Activated T-helper 17 cell treated with anti-CD3 and anti-CD28 coated beads, Interleukin-2, amount 50 U/mL, for 72 hours (primary cell): ENCODE measurements at regions not wholly inside any gene's neighbourhood (a gene's known extent, or its start where the extent isn't known, plus 50 kb on each side); places are given as distances from the start of the nearest gene placed in this dataset.

Experiments used
- ATAC-seq: fragments of 150-1000 bp; cut with Tn5 transposase; replicated peaks from 2 replicates; pipeline ENCODE4 v1.10.0; 2021; ENCODE audit warnings: mild to moderate bottlenecking, moderate library complexity
- H3K27ac Mint-ChIP-seq: one replicate; pipeline ENCODE4 v1.8.0; 2022; ENCODE audit warnings: mixed read lengths
- H3K27me3 Mint-ChIP-seq: one replicate; pipeline ENCODE4 v1.8.0; 2022; ENCODE audit warnings: mixed read lengths
- H3K36me3 Mint-ChIP-seq: one replicate; pipeline ENCODE4 v1.8.0; 2022; ENCODE audit warnings: low read depth, mild to moderate bottlenecking, mixed read lengths
- H3K4me1 Mint-ChIP-seq: one replicate; pipeline ENCODE4 v1.8.0; 2022; ENCODE audit warnings: mixed read lengths
- H3K4me3 Mint-ChIP-seq: one replicate; pipeline ENCODE4 v1.8.0; 2022; ENCODE audit warnings: mild to moderate bottlenecking, mixed read lengths
- H3K9me3 Mint-ChIP-seq: one replicate; pipeline ENCODE4 v1.8.0; 2022; ENCODE audit warnings: mixed read lengths

DNA sequence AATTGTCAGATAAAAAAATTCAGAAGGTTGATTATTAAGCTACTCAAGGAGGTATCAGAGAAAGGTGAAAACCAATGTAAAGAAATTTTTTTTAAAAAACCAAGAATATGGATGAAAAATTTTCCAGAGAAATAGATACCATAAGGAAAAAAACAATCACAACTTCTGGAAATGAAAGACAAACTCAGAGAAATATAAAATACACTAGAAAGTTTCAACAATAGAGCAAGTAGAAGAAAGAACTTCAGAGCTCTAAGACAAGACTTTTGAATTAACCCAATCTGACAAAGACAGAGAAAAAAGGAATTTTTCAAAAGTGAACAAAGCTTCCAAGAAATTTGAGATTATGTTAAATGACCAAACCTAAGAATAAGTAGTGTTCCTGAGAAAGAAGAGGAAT lies 62.9 kb upstream of the TEAD1 start:
- no peak overlapping the region for H3K27ac Mint-ChIP-seq
- ATAC-seq: no peak
- no peaks in the 10 kb centered on the region for H3K4me1 Mint-ChIP-seq

DNA sequence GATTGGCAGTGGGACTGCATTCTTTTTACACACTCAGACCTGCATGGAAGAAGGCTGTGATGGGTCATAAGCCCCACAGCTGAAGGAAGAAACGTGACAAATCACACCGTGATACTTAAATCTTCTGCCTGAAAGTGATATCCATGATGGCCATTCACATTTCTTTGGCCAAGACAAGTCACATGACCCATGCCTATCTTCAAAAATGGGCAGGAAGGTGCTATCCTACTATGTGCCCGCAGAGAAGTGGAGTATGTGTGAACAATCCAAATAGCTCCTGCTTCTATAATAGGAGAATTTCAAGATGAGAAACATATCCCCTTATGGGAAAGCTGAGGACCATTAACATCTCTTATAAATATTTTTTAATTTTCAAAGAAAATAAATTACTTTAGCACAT lies 56.6 kb upstream of the TEAD1 start:
- no peak overlapping the region for H3K4me3 Mint-ChIP-seq
- H3K27me3 Mint-ChIP-seq: peaks cover 21% of the 10 kb centered on the region
- H3K36me3 Mint-ChIP-seq: no peaks in the 10 kb centered on the region
- ATAC-seq: no peak
- H3K9me3 Mint-ChIP-seq: peaks cover 17% of the 10 kb centered on the region
- H3K27ac Mint-ChIP-seq: no peak overlapping the region
- H3K4me1 Mint-ChIP-seq: no peaks in the 10 kb centered on the region

More for the DNA sequence above, 62.9 kb upstream of the TEAD1 start:
- Mint-ChIP-seq H3K9me3 (peaks cover 26% of the 10 kb centered on the region), H3K4me3 (no peak overlapping the region), H3K36me3 (no peaks in the 10 kb centered on the region), H3K27me3 (peaks cover 22% of the 10 kb centered on the region)

- no peak for ATAC-seq
- Mint-ChIP-seq H3K36me3 (no peaks in the 10 kb centered on the region), H3K27ac (no peak overlapping the region), H3K4me3 (no peak overlapping the region), H3K27me3 (peaks cover 13% of the 10 kb centered on the region), H3K4me1 (no peaks in the 10 kb centered on the region), H3K9me3 (peaks cover 15% of the 10 kb centered on the region)
Observed at GRCh38 chr11:12618743-12619540, 55.3 kb upstream of the TEAD1 start.

- Mint-ChIP-seq H3K27me3 (peaks cover 9% of the 10 kb centered on the region), H3K27ac (no peak overlapping the region), H3K9me3 (peaks cover 16% of the 10 kb centered on the region)
Observed at GRCh38 chr11:12623869-12624268, 50.4 kb upstream of the TEAD1 start.

More at GRCh38 chr11:12623869-12624268, 50.4 kb upstream of the TEAD1 start:
- no peaks in the 10 kb centered on the region for H3K4me1 Mint-ChIP-seq
- H3K4me3 Mint-ChIP-seq: no peak overlapping the region
- no peak for ATAC-seq
- H3K36me3 Mint-ChIP-seq: no peaks in the 10 kb centered on the region
